ENCODE measurements at regions not wholly inside any gene's neighbourhood (a gene's known extent, or its start where the extent isn't known, plus 50 kb on each side); places are given as distances from the start of the nearest gene placed in this dataset.

- ChIA-PET CTCF (interaction anchor here (0.7 kb wide), 1 partner anchor 254 kb away, joined by 3 read pairs; no protein-coding TSS in a partner anchor), POLR2A (no interaction called here)
- no peaks in the 10 kb centered on the region for H3K27me3 ChIP-seq (ENCODE audit: control insufficient read depth, insufficient read depth, low read length)
- in situ Hi-C loops (cut with HindIII; ENCODE audit: low pct_unique_long_range_greater_than_20kb, low sequenced_read_pairs), result no loop called here
- TF ChIP-seq CTCF (IDR thresholded peaks at IDR 0.05) (no peak), TCF7L2 (IDR thresholded peaks at IDR 0.05; ENCODE audit: low read depth, low read length) (no peak), REST (IDR thresholded peaks at IDR 0.05; ENCODE audit: insufficient read depth in 1 of 2, low read depth in 2 of 2, low read length in 1 of 2) (no peak)
- BruUV-seq (replicated peaks), result no TSS peak
- no peaks in the 10 kb centered on the region for H3K4me1 ChIP-seq (ENCODE audit: control insufficient read depth, insufficient read depth, low read length)
- no peaks in the 10 kb centered on the region for H3K36me3 ChIP-seq (ENCODE audit: control insufficient read depth, insufficient read depth, low read length)
- DNase-seq (ENCODE audit: low read depth, low spot score) (no peak), ATAC-seq (no peak)
- peaks cover 3% of the 10 kb centered on the region; the same call in 1 of the 2 replicates for H3K9me3 ChIP-seq (ENCODE audit: control insufficient read depth, insufficient read depth, low read depth, low read length)
- H3K27ac ChIP-seq (ENCODE audit: low read length), result no peak overlapping the region
- H3K4me3 ChIP-seq (ENCODE audit: low read depth in 2 of 2, low read length in 2 of 2), result no peak overlapping the region
- intact Hi-C loops (cut with micrococcal nuclease; ENCODE audit: unreplicated experiment), result no loop called here
Measured at GRCh38 chr3:194935632-194936470, 250.2 kb downstream of the FAM43A start.

- Histone ChIP-seq H3K9me3 (ENCODE audit: control insufficient read depth, insufficient read depth, low read depth, low read length) (peaks cover 3% of the 10 kb centered on the region; the same call in 1 of the 2 replicates), H3K4me3 (ENCODE audit: low read depth in 2 of 2, low read length in 2 of 2) (no peak overlapping the region), H3K27ac (ENCODE audit: low read length) (no peak overlapping the region), H3K27me3 (ENCODE audit: control insufficient read depth, insufficient read depth, low read length) (no peaks in the 10 kb centered on the region), H3K4me1 (ENCODE audit: control insufficient read depth, insufficient read depth, low read length) (no peaks in the 10 kb centered on the region), H3K36me3 (ENCODE audit: control insufficient read depth, insufficient read depth, low read length) (no peaks in the 10 kb centered on the region)
- no peak for ATAC-seq
- CTCF ChIA-PET, result no interaction called here
- TF ChIP-seq TCF7L2 (IDR thresholded peaks at IDR 0.05; ENCODE audit: low read depth, low read length) (no peak), SIN3A (IDR thresholded peaks at IDR 0.05; ENCODE audit: borderline replicate concordance, insufficient read depth, low read depth, low read length) (no peak), CTCF (IDR thresholded peaks at IDR 0.05) (no peak), POLR2AphosphoS5 (IDR thresholded peaks at IDR 0.05; ENCODE audit: low read depth, low read length) (no peak), REST (IDR thresholded peaks at IDR 0.05; ENCODE audit: insufficient read depth in 1 of 2, low read depth in 2 of 2, low read length in 1 of 2) (no peak)
- POLR2A ChIA-PET, result no interaction called here
- DNase-seq (ENCODE audit: low read depth, low spot score), result no peak
- no TSS peak for BruUV-seq (replicated peaks)
- in situ Hi-C loops (cut with HindIII; ENCODE audit: low pct_unique_long_range_greater_than_20kb, low sequenced_read_pairs), result no loop called here
- intact Hi-C loops (cut with micrococcal nuclease; ENCODE audit: unreplicated experiment), result no loop called here
Measured at GRCh38 chr3:194936659-194937058, 251.0 kb downstream of the FAM43A start.

All from Panc1 (cell line).